Uterus (tissue), 2 donors: ENCODE measurements at regions not wholly inside any gene's neighbourhood (a gene's known extent, or its start where the extent isn't known, plus 50 kb on each side); places are given as distances from the start of the nearest gene placed in this dataset.

Experiments
- CTCF ChIP-seq, 4 experiments: fragments of 200-600 bp in 2 of 4; fragments of 450-650 bp in 2 of 4; sonication (generic) in 2 of 4; IDR thresholded peaks; one replicate each; pipeline ENCODE4 v1.5.1; 2016 to 2019; ENCODE audit warnings: antibody characterized with exemption in 4 of 4, mild to moderate bottlenecking in 2 of 4, moderate library complexity in 1 of 4
- POLR2A ChIP-seq, 2 donors: fragments of 450-650 bp; IDR thresholded peaks; one replicate each; pipeline ENCODE4 v1.6.1; 2016; ENCODE audit warnings: antibody characterized with exemption in 2 of 2, mild to moderate bottlenecking in 1 of 2, moderate library complexity in 1 of 2

GRCh38 chr7:124188576-124188975 lies 155.7 kb upstream of the TMEM229A start:
- TF ChIP-seq POLR2A (IDR thresholded peaks at IDR 0.05) (no peak), CTCF (IDR thresholded peaks at IDR 0.05) (no peak)
